Adrenal gland (tissue), 9 donors: ENCODE measurements at regions not wholly inside any gene's neighbourhood (a gene's known extent, or its start where the extent isn't known, plus 50 kb on each side); places are given as distances from the start of the nearest gene placed in this dataset.

Source experiments
- DNase-seq, 7 donors: peaks; one replicate each; pipeline ENCODE4 v3.0.0-alpha.2; 2019 to 2020
- H3K27ac ChIP-seq, 5 donors: fragments of 200-600 bp; sonication (generic) in 4 of 5; 1 replicate in 3 of 5; 2 replicates in 2 of 5; pipeline versions ENCODE4 v1.5.1 to v1.8.0; 2016 to 2020; ENCODE audit warnings: mild to moderate bottlenecking in 1 of 5
- H3K27me3 ChIP-seq: fragments of 200-600 bp; 2 replicates; pipeline ENCODE4 v1.8.0; 2021
- H3K36me3 ChIP-seq, 2 donors: fragments of 200-600 bp; replicated peaks in 1 of 2; 1 replicate in 1 of 2; 2 replicates in 1 of 2; pipeline versions ENCODE4 v1.5.1 to v1.8.0; 2018 to 2022
- H3K4me1 ChIP-seq, 2 donors: fragments of 200-600 bp; replicated peaks in 1 of 2; 1 replicate in 1 of 2; 2 replicates in 1 of 2; pipeline versions ENCODE4 v1.5.1 to v1.8.0; 2018 to 2021
- H3K4me3 ChIP-seq, 4 donors: fragments of 200-600 bp; sonication (generic) in 3 of 4; one replicate each; pipeline ENCODE4 v1.5.1; 2016 to 2018
- H3K9me3 ChIP-seq, 3 donors: fragments of 200-600 bp; sonication (generic) in 1 of 3; replicated peaks in 1 of 3; 1 replicate in 2 of 3; 2 replicates in 1 of 3; pipeline versions ENCODE4 v1.5.1 to v1.8.0; 2016 to 2021
- POLR2A ChIP-seq, 2 donors: fragments of 450-650 bp; IDR thresholded peaks; one replicate each; pipeline ENCODE4 v1.6.1; 2017; ENCODE audit warnings: antibody characterized with exemption in 2 of 2, mild to moderate bottlenecking in 2 of 2, moderate library complexity in 1 of 2
- WGBS, 4 donors: extraction: QIAGEN DNeasy Blood & Tissue Kit in 2 of 4; methylation state at CpG; one replicate each; pipeline versions ENCODE4 v1.1.5 to v1.1.7; 2013 to 2017; 5-methylcytosine and 5-hydroxymethylcytosine counted together
- intact Hi-C, 2 donors: fragments of 100-400 bp; cut with DNase I; formaldehyde crosslinking; loops; one replicate each; pipeline versions ENCODE4 v1.14.1 to v1.15.0; 2022 to 2023
- TF ChIP-seq, protein P1 (sequence below), 6 experiments: fragments of 450-650 bp in 4 of 6; fragments of 200-600 bp in 2 of 6; sonication (generic) in 1 of 6; IDR thresholded peaks; 1 replicate in 5 of 6; 2 replicates in 1 of 6; pipeline versions ENCODE4 v1.5.1 to v1.8.0; 2016 to 2021; ENCODE audit warnings: antibody characterized with exemption in 6 of 6, mild to moderate bottlenecking in 2 of 6, moderate library complexity in 1 of 6
- donor health status: healthy with polysubstance abuse.
- donor health status: Bipolar disorder and iron deficiency.
- donor health status: DM: yes; HTN: yes; CAD: no.
- donor health status: DM: no; HTN: no; CAD: no.
- donor health status: DM: no; HTN: no; CAD: no.

- Histone ChIP-seq H3K36me3 (no peaks in the 10 kb centered on the region), H3K4me3 (no peak overlapping the region), H3K9me3 (no peaks in the 10 kb centered on the region), H3K27me3 (no peaks in the 10 kb centered on the region), H3K27ac (no peak overlapping the region), H3K4me1 (no peaks in the 10 kb centered on the region)
- DNase-seq = no peak
- WGBS, 4 donors = 51 to 63% (median 60%) methylated on average over 7 of the region's 7 CpGs
- TF ChIP-seq, protein P1, sequence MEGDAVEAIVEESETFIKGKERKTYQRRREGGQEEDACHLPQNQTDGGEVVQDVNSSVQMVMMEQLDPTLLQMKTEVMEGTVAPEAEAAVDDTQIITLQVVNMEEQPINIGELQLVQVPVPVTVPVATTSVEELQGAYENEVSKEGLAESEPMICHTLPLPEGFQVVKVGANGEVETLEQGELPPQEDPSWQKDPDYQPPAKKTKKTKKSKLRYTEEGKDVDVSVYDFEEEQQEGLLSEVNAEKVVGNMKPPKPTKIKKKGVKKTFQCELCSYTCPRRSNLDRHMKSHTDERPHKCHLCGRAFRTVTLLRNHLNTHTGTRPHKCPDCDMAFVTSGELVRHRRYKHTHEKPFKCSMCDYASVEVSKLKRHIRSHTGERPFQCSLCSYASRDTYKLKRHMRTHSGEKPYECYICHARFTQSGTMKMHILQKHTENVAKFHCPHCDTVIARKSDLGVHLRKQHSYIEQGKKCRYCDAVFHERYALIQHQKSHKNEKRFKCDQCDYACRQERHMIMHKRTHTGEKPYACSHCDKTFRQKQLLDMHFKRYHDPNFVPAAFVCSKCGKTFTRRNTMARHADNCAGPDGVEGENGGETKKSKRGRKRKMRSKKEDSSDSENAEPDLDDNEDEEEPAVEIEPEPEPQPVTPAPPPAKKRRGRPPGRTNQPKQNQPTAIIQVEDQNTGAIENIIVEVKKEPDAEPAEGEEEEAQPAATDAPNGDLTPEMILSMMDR (IDR thresholded peaks at IDR 0.05) = no peak
- TF ChIP-seq POLR2A (IDR thresholded peaks at IDR 0.05) = no peak
- intact Hi-C loops = no loop called here
These were observed 137.7 kb upstream of the CDH5 start for GRCh38 chr16:66228792-66229191.

DNA sequence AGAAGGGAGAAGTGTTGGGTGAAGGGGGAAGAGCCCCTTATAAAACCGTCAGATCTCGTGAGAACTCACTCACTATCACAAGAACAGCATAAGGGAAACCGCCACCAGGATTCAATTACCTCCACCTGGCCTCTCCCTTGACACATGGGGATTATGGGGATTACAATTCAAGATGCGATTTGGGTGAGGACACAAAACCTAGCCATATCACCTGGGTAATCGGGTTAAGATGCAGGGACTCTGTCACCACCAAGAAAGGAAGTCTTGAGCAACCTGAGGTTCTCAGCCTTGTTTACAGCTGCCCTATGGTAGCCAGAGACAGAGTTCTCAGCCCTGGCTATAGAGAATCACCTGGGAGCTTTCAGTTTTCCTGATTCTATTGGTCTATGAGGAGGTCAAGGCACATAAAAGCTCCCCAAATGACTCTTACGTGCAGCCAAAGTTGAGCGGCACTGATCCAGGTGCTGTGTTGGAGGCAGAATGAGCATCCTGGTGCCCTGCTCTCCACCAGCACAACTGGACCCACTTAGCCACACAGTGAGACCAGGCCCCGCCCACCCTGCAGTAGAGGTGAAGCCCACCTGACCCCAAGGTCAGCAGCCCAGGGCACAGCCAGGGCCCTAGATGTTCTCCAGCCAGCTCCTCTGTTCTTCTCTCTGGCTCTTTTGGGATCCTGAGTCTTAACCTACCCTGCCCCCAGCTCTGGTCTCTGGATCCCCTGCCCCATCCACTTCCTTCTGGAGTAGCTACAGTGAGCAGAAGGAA lies 138.5 kb upstream of the CDH5 start:
- intact Hi-C loops = no loop called here
- no peak for TF ChIP-seq POLR2A (IDR thresholded peaks at IDR 0.05)
- TF ChIP-seq, protein P1 (IDR thresholded peaks at IDR 0.05) = no peak
- Histone ChIP-seq H3K27me3 (no peaks in the 10 kb centered on the region), H3K4me1 (no peaks in the 10 kb centered on the region), H3K9me3 (no peaks in the 10 kb centered on the region), H3K36me3 (no peaks in the 10 kb centered on the region), H3K4me3 (no peak overlapping the region), H3K27ac (no peak overlapping the region)
- no peak for DNase-seq
- WGBS, 4 donors = 86 to 97% (median 87%) methylated on average over 6 to 8 of the region's 8 CpGs

DNA sequence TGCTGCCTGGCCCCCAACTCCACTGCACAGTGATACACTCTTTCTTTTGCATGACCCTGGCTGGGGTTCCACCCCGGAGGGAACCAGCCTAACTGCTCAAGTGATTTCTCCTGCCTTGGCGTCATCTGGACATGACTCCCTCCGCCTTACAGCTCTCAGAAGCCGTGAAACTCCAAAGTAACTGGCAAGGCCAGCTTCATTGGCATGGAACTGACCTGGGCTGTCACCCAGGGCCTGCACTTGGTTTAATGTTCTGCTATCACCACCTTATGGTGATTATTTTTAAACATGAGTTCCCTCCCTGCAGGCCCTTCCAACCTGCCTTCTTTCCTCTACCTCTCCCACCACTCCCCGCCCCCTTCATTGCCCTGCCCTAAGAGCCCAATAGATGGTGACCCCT lies 139.7 kb upstream of the CDH5 start:
- no peak for TF ChIP-seq POLR2A (IDR thresholded peaks at IDR 0.05)
- Histone ChIP-seq H3K27me3 (no peaks in the 10 kb centered on the region), H3K36me3 (no peaks in the 10 kb centered on the region), H3K9me3 (no peaks in the 10 kb centered on the region), H3K4me1 (no peaks in the 10 kb centered on the region), H3K4me3 (no peak overlapping the region), H3K27ac (no peak overlapping the region)
- intact Hi-C loops = no loop called here
- 86 to 94% (median 90%) methylated on average over 5 of the region's 5 CpGs for WGBS, 4 donors
- no peak for DNase-seq

- no peaks in the 10 kb centered on the region for H3K4me1 ChIP-seq
- intact Hi-C loops = no loop called here
- H3K9me3 ChIP-seq = no peaks in the 10 kb centered on the region
- WGBS, 4 donors = 87 to 96% (median 91%) methylated on average over 4 to 5 of the region's 5 CpGs
- no peaks in the 10 kb centered on the region for H3K27me3 ChIP-seq
- no peak for DNase-seq
- TF ChIP-seq POLR2A (IDR thresholded peaks at IDR 0.05) = no peak
- TF ChIP-seq, protein P1 (IDR thresholded peaks at IDR 0.05) = no peak
- H3K36me3 ChIP-seq = no peaks in the 10 kb centered on the region
- H3K4me3 ChIP-seq = no peak overlapping the region
- H3K27ac ChIP-seq = no peak overlapping the region
These were observed 140.8 kb upstream of the CDH5 start for GRCh38 chr16:66225696-66226095.

GRCh38 chr16:66224626-66225025 lies 141.9 kb upstream of the CDH5 start:
- H3K9me3 ChIP-seq = no peaks in the 10 kb centered on the region
- TF ChIP-seq POLR2A (IDR thresholded peaks at IDR 0.05) = no peak
- TF ChIP-seq, protein P1 (IDR thresholded peaks at IDR 0.05) = no peak
- intact Hi-C loops = no loop called here
- no peak overlapping the region for H3K4me3 ChIP-seq
- H3K27me3 ChIP-seq = no peaks in the 10 kb centered on the region
- WGBS, 4 donors = 61 to 68% (median 65%) methylated on average over 7 to 8 of the region's 8 CpGs
- H3K36me3 ChIP-seq = no peaks in the 10 kb centered on the region
- H3K4me1 ChIP-seq = no peaks in the 10 kb centered on the region
- H3K27ac ChIP-seq = no peak overlapping the region
- no peak for DNase-seq
